NCI-H446 (cell line): ENCODE measurements at regions not wholly inside any gene's neighbourhood (a gene's known extent, or its start where the extent isn't known, plus 50 kb on each side); places are given as distances from the start of the nearest gene placed in this dataset.

Experiments
- DNase-seq, 2 experiments: peaks; one replicate each; lab custom pipeline; 2025; lab: John Stamatoyannopoulos, UW

GRCh38 chr13:73210218-73210883, 151.5 kb downstream of the KLF5 start:
- no peak for DNase-seq

GRCh38 chr13:73204952-73205351, 146.1 kb downstream of the KLF5 start:
- no peak for DNase-seq

GRCh38 chr13:73201626-73202025, 142.8 kb downstream of the KLF5 start:
- no peak for DNase-seq

GRCh38 chr13:73198991-73199411, 140.2 kb downstream of the KLF5 start:
- no peak for DNase-seq

GRCh38 chr13:73195091-73195490, 136.3 kb downstream of the KLF5 start:
- no peak for DNase-seq

- no peak for DNase-seq
These were observed 135.5 kb downstream of the KLF5 start for GRCh38 chr13:73194310-73194709.

- DNase-seq: no peak
These were observed 134.7 kb downstream of the KLF5 start for GRCh38 chr13:73193554-73193953.

- no peak for DNase-seq
These were observed 131.7 kb downstream of the KLF5 start for GRCh38 chr13:73190477-73190876.

GRCh38 chr13:73189776-73190175, 131.0 kb downstream of the KLF5 start:
- DNase-seq: no peak

- DNase-seq: no peak
These were observed 130.6 kb downstream of the KLF5 start for GRCh38 chr13:73189362-73189761.

- no peak for DNase-seq
These were observed 128.3 kb downstream of the KLF5 start for GRCh38 chr13:73187106-73187505.

- DNase-seq: no peak
These were observed 121.0 kb downstream of the KLF5 start for GRCh38 chr13:73179650-73180274.

GRCh38 chr13:73177916-73178565, 119.2 kb downstream of the KLF5 start:
- no peak for DNase-seq

GRCh38 chr13:73177017-73177416, 118.2 kb downstream of the KLF5 start:
- DNase-seq: no peak

- DNase-seq: no peak
These were observed 115.8 kb downstream of the KLF5 start for GRCh38 chr13:73174521-73175010.

GRCh38 chr13:73173279-73173811, 114.5 kb downstream of the KLF5 start:
- no peak for DNase-seq

- DNase-seq: no peak
These were observed 113.1 kb downstream of the KLF5 start for GRCh38 chr13:73171926-73172325.

GRCh38 chr13:73171271-73171682, 112.5 kb downstream of the KLF5 start:
- DNase-seq: no peak

GRCh38 chr13:73169971-73170370, 111.2 kb downstream of the KLF5 start:
- no peak for DNase-seq

- DNase-seq: no peak
These were observed 110.2 kb downstream of the KLF5 start for GRCh38 chr13:73168953-73169401.

- no peak for DNase-seq
These were observed 109.6 kb downstream of the KLF5 start for GRCh38 chr13:73168226-73168952.
